NOMO-1 (cell line): ENCODE measurements at regions not wholly inside any gene's neighbourhood (a gene's known extent, or its start where the extent isn't known, plus 50 kb on each side); places are given as distances from the start of the nearest gene placed in this dataset.

ENCODE experiments used
- DNase-seq, 2 experiments: peaks; one replicate each; lab custom pipeline; 2025; ENCODE audit not compliant: unreplicated experiment in 2 of 2; lab: John Stamatoyannopoulos, UW

DNA sequence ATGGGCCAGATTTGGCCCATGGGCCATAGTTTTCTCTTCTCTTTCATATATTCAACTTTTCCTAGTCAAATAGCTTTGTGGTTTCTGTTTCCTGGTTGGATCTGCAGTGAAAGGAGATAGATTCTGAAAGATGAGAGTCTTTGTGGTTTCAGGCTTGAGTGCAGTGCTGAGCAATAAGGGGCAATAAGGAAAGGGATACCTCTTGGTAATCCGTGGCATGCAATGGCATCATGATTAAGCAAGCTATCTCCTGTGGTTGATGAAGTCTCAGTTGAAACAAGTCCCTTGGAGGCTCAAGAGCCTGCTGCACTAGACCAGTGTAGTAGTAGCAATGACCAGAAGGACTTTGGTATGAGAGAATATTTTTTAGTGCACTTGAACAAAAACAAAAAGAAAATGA is 187.7 kb upstream of the CNTNAP2 start:
- DNase-seq: no peak

GRCh38 chr7:145919712-145920111 is 196.9 kb upstream of the CNTNAP2 start:
- no peak for DNase-seq

GRCh38 chr7:145916776-145917175 is 199.8 kb upstream of the CNTNAP2 start:
- no peak for DNase-seq

DNA sequence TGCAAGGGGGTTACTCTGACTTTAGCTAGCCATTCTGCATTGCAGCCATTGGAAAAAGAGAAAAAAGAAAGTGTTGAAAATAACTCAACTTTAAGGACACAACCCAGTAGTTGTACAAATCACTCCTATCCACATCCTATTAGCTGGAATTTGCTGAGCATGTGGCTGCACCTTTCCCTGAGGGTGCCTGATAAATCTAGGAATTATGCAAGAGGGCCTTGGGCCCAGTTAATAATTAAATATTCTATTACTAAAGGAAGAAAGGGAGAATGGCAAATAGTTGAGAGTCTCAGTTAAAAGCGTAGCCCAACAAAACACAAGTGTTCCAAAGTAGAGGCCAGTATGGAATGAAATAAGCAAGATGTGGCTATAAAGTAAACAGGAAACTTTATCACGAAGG is 200.9 kb upstream of the CNTNAP2 start:
- no peak for DNase-seq

- peak in 1 of 2 experiments; percentile 23 for DNase-seq
Observed at GRCh38 chr7:145909991-145910513, 206.5 kb upstream of the CNTNAP2 start.

DNA sequence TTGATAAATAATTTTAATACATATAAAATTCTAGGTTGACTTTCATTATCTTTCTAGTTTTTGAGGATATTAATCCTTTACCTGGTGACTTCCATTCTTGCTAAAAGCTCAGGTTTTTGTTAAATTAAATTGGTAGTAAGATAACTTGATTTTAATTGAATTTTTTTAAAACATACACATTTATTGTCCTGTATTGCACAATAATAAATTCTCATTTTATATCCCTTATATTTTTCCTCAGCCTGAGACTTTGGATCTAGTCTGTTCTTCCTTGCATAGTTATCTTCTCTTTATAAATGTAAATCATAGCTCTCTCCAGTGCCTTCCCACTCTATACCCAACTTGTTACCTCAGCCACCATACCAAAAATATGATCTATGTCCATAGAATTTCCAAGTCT is 212.9 kb upstream of the CNTNAP2 start:
- no peak for DNase-seq

DNA sequence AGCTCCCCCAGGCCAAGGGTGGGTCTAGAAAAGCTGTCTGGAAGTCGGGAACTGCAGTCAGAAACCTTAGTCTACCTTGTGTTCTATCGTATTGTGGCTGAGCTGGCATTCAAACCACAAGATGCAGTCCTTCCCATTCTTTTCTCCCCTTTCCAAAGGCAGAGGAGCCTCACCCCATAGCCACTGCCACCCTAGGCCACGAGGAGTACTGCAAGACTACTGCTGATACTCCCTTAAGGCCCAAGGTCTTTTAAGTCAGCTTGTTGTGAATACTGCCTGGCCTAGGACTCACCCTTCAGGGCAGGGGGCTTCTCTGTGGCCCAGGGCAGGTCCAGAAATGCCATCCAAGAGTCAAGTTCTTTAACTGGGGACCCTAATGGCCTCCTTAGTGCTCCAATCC is 214.5 kb upstream of the CNTNAP2 start:
- no peak for DNase-seq

GRCh38 chr7:145899938-145900337 is 216.7 kb upstream of the CNTNAP2 start:
- DNase-seq: no peak

DNA sequence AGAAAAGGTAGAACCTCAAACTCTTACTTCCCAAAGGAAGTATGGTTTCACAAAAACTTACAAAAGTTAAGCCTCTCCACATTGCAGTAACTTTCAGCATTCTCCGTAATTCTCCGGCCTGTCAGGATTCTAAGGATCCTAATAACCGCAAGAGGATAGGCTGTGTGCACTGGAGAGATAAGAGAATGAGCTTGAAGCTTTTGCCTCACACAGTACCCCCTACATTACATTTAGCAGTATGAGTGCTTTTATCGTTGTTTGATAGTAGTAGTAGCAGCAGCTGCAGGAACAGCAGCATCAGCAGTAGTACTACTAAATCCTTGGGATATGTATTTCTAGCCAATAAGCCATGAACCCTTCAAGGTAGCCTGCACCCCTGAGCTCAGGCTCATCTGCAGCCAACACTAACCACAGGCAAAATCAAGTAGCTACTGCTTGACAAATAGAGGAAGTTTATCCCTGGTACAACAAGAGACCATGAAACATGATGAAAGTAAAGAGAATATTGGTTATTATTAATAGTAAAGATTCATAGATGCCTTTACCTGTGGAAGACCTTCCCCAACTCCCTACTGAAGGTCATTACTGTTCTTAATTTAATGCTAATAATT is 222.6 kb upstream of the CNTNAP2 start:
- DNase-seq: no peak

DNA sequence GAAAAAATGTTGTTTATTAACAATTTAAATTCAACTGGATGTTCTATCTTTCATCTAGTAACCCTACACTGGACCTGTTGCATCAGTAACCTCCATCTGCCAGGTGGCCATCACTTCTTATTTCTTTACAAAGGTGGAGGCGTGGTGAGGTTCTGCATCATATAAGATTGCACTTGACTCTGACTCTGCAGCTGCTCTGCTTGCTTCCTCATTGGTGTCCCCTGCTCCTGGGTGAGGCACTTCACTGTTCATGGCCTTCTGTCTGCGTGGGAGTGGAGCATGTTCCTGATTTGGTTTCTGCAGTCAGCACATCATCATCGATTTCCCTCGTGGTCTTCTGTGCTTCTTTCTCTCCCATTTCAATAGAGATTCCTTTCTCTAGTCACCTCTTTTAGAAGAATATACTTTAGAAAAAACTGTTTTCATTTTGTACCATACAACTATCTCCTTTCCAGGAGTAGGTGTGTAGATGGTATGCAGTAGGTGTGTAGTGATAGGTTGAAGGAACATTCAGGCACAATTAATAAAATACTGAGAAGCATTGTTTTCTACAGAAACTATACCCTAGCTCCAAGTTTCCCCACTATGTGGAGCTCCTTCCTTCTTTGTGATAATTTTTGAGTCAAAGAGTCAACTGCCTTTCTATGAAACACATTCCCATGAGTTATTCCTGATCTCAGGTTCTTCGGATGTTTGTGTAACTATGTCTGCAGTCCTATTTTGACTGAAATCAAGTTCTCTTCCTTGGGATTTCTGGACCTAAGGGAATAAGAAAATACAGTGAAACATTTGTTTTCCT is 231.7 kb upstream of the CNTNAP2 start:
- DNase-seq: no peak

GRCh38 chr7:145876376-145876775 is 240.2 kb upstream of the CNTNAP2 start:
- no peak for DNase-seq

DNA sequence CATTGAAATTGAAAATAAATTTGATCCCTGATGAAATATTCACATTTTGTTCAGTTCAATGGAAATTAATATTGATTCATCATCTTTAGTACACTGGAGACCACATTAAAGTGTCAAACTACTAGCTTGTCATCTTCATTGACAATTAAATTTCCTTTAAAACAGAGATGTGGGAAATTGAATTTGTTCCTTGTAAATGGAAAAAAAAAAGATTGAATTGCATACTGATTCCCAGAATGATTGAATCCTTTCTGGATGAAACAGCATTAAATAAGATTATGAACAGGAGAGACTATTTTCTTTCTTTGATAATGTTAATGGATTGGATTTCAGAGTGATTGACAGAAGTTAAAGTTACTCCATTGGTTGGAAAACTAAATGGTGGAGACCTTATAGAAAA is 241.3 kb upstream of the CNTNAP2 start:
- no peak for DNase-seq

DNA sequence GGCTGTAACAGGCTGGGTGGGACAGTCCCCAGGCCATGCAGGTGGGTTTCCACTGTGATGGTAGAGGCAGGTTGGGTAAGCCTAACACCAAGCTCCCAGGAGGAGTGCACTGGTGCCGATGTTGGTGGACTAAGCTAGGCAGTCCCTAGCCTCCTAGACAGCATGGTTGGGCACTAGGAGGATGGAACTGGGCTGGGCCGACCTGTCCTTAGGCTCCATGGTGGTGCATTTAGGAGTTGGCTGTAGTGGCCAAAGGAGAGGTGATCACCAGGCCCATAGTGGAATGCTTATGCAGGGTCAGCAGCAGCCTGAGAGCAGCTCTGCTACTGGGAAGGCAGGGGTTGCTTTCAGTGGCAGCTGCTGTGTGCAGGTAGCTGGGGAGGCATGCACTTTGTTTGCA is 247.7 kb upstream of the CNTNAP2 start:
- DNase-seq: no peak

DNA sequence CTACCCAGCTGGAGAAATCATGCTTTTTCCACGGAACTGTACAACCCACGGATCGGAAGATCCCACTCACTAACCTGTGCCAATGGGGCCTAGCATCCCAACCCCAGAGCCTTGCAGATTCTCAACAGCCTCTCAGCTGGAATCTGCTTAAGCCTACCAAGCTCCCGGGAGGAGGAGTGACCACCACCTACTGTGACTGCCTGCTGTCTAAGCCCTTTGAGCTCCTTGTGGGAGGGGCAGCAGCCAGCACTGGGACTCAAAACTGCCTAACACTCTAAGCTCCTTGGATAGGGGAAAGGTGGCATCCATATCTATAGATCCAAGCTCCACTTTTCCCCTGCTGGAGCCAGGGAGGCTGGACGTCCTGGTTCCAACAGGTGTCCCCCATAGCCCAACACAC is 254.4 kb upstream of the CNTNAP2 start:
- no peak for DNase-seq

DNA sequence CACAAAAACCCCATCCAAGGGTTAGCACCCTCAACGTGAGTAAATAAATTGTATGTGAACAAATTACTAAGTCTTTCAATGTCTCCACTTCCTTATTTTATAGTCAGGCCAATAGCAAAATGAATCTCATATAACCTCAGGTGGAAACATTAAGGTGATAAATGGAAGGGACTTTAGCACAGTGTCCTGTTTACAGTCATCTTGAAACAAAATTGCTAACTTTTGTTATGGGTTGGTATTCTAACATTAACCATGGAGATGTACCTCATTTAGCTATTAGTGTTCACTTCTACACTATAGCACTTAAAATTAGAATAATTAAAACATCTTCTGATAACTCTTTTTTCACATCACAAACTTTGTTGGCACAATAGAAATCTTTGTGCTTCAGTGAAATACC is 255.8 kb upstream of the CNTNAP2 start:
- no peak for DNase-seq

GRCh38 chr7:145850636-145851035 is 266.0 kb upstream of the CNTNAP2 start:
- no peak for DNase-seq

GRCh38 chr7:145848691-145849090 is 267.9 kb upstream of the CNTNAP2 start:
- no peak for DNase-seq

DNA sequence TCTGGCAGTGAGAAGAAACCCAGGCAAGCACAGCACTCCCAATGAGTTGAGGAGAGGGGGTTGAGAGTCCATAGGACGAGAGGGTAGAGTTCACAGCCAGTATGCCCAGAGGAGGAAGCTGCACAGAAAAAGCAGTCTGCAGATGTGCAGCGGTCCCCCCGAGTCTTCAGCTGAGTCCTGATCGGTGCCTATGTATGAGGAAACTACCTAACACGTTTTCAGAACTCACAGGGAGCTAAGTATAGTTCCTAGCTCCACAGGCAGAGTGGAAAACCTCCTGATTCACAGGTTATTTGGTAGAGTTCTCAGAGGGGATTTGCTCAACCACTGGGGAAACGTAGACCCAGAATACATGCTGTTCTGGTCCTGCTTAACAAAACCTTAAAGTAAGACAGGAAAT is 271.3 kb upstream of the CNTNAP2 start:
- DNase-seq: no peak

DNA sequence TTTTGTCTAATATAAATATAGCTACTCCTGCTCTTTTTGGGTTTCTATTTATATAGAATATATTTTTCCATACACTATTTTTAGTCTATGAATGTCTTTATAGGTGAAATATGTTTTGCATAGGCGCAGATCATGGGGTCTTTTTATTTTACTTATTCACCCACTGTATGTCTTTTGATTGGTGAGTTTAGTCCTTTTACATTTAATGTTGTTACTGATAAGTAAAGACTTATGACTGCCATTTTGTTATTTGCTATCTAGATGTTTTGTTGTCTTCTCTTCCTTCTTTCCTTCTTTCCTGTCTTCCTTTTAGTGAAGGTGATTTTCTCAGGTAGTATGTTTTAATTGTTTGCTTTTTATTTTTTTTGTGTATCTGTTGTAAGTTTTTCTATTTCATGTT is 276.8 kb upstream of the CNTNAP2 start:
- no peak for DNase-seq

DNA sequence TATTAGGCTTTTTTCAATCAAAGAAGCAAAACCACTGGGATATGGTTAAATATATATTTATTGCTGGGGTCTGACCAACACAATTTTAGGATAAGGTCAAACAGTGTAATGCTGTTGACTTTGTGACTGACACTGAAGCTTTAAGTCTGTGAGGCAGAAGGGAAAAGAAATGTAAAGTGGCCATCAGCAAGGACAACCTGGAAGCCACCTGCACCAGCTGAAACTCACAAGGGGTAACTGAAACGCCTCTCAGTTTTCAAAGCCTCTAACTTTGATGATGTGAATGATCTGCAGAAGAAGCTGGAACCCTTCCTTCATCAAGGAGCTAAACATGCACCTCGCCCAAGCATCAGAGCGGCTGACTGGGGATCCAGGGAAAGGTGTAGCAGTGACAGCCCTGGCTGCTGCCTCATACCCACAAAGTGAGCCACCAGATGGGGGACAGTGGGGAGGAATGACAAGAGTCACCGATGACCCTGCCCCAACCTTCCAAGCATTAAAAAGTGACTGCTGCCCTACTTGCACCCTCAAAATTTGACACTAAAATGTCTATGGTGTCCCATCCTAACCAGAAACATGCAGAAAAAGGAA is 284.9 kb upstream of the CNTNAP2 start:
- no peak for DNase-seq

DNA sequence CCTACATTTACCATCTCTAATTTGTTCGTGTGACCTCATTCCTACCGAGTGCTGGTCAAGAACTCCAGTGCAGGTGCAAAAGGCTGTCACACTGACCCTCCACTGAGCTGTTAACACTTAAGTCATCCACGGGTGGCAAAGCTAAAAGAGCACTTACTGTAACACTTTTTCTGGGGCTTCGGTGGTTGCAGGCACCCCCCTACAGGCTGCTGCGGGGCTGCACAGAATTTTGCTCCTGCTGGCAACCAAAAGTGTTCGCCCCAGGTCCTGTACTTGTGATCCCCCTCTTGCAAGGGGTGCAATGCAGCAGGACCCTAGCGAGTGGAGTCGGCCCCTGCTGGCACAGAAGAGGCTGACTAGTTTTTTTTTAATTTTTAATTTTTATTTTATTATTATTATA is 298.9 kb upstream of the CNTNAP2 start:
- no peak for DNase-seq

- DNase-seq: no peak
Observed at GRCh38 chr7:145812218-145812617, 304.4 kb upstream of the CNTNAP2 start.
